Fibroblast of skin of scalp (primary cell): ENCODE measurements at regions not wholly inside any gene's neighbourhood (a gene's known extent, or its start where the extent isn't known, plus 50 kb on each side); places are given as distances from the start of the nearest gene placed in this dataset.
A peak's percentile ranks its signal among the peaks of the same experiment; 100 is the strongest.

ENCODE experiments used
- DNase-seq: peaks from one replicate; pipeline ENCODE4 v3.0.0-alpha.2; 2013

- DNase-seq: no peak
These were observed 125.1 kb upstream of the E2F8 start for GRCh38 chr11:19365743-19366410.

- DNase-seq: peak; percentile 70
These were observed 118.7 kb upstream of the E2F8 start for GRCh38 chr11:19359221-19360000.

GRCh38 chr11:19357943-19358342 lies 117.2 kb upstream of the E2F8 start:
- DNase-seq: no peak

GRCh38 chr11:19355601-19356000 lies 114.9 kb upstream of the E2F8 start:
- DNase-seq: no peak

GRCh38 chr11:19353287-19353850 lies 112.6 kb upstream of the E2F8 start:
- DNase-seq: peak; percentile 57

- no peak for DNase-seq
These were observed 112.0 kb upstream of the E2F8 start for GRCh38 chr11:19352771-19353160.

GRCh38 chr11:19352072-19352770 lies 111.5 kb upstream of the E2F8 start:
- no peak for DNase-seq

- no peak for DNase-seq
These were observed 110.7 kb upstream of the E2F8 start for GRCh38 chr11:19351426-19351825.

GRCh38 chr11:19350160-19350559 lies 109.4 kb upstream of the E2F8 start:
- no peak for DNase-seq

- DNase-seq: no peak
These were observed 108.7 kb upstream of the E2F8 start for GRCh38 chr11:19349340-19350025.

GRCh38 chr11:19347911-19348310 lies 107.2 kb upstream of the E2F8 start:
- DNase-seq: peak; percentile 32

- peak; percentile 35 for DNase-seq
These were observed 105.3 kb upstream of the E2F8 start for GRCh38 chr11:19345848-19346681.

- peak; percentile 47 for DNase-seq
These were observed 104.7 kb upstream of the E2F8 start for GRCh38 chr11:19345519-19345847.

GRCh38 chr11:19344661-19345518 lies 104.1 kb upstream of the E2F8 start:
- peak; percentile 62 for DNase-seq

GRCh38 chr11:19342036-19342435 lies 101.3 kb upstream of the E2F8 start:
- no peak for DNase-seq

GRCh38 chr11:19338375-19338774 lies 97.6 kb upstream of the E2F8 start:
- DNase-seq: no peak

GRCh38 chr11:19337779-19338178 lies 97.0 kb upstream of the E2F8 start:
- no peak for DNase-seq

- no peak for DNase-seq
These were observed 95.6 kb upstream of the E2F8 start for GRCh38 chr11:19336331-19336730.

- DNase-seq: no peak
These were observed 91.7 kb upstream of the E2F8 start for GRCh38 chr11:19332476-19332875.

- DNase-seq: no peak
These were observed 89.7 kb upstream of the E2F8 start for GRCh38 chr11:19330416-19330815.

- no peak for DNase-seq
These were observed 89.2 kb upstream of the E2F8 start for GRCh38 chr11:19329970-19330369.
